Jurkat, Clone E6-1 (cell line): ENCODE measurements at regions not wholly inside any gene's neighbourhood (a gene's known extent, or its start where the extent isn't known, plus 50 kb on each side); places are given as distances from the start of the nearest gene placed in this dataset.
"Not testable (repeated sequence)": the region's sequence is repeated elsewhere in the genome, so short reads cannot be mapped to it uniquely, and the experiment has no call there.

Source experiments
- DNase-seq: peaks from one replicate; pipeline ENCODE4 v3.0.0-alpha.2; 2011; ENCODE audit warnings: low read depth, low spot score
- H3K4me3 ChIP-seq: 2 replicates; pipeline ENCODE4 v1.5.1; 2011; ENCODE audit warnings: mild to moderate bottlenecking, low read length, control low read depth, moderate library complexity

DNA sequence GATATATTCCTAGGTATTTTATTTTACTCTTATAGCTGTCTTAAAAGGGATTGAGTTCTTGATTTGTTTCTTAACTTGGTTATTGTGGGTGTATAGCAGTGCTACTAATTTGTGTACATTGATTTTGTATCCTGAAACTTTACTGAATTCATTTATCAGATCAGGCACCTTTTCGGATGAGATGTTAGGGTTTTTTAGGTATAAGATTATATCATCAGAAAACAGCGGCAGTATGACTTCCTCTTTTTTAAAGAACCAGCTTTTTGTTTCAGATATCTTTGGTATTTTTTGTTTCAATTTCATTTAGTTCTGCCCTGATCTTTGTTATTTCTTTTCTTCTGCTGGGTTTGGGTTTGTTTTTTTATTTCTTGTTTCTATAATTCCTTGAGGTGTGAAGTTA is 382.4 kb upstream of the ADGRB3 start:
- DNase-seq = no peak
- H3K4me3 ChIP-seq = no peak overlapping the region

GRCh38 chr6:68247782-68248181 is 387.3 kb upstream of the ADGRB3 start:
- H3K4me3 ChIP-seq = no peak overlapping the region
- no peak for DNase-seq

DNA sequence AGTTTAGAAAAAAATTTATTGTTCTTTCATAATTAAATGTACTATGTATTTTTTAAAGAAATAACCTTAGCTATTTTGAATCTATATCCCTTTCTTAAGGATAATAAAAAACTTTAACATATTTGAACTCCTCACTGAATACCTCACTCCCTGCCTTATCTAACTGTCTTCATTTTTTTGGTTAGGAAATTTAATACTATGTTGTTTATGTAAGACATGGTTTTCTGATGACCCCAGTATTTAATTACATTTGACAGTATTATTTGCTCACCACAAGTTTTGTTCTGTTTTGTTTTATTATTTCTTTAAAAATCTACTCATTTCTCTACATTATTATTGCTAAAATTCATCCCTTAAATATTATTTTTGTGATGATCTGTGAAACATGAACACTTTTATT is 394.4 kb upstream of the ADGRB3 start:
- no peak for DNase-seq
- H3K4me3 ChIP-seq = no peak overlapping the region

GRCh38 chr6:68239034-68239433 is 396.0 kb upstream of the ADGRB3 start:
- no peak overlapping the region for H3K4me3 ChIP-seq
- DNase-seq = no peak

- H3K4me3 ChIP-seq = no peak overlapping the region
- no peak for DNase-seq
These were observed 396.9 kb upstream of the ADGRB3 start for GRCh38 chr6:68238097-68238601.

DNA sequence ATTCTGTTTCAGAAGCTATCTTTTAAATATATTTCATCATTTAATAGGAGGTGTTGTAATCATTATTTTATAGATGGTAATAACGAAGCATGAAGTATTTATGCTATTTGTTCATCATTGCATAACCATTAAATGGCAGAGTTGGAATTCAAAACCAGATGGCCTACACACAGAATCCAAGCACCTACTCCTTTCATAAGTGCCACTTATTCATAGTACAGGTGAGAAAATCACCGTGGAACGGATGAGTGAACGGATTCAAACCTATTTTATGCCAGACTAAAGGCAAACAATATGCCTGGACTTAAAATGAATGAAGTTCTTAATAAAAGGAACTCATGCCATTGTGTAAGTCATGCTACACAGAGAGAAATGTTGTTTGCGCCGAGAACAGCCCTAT is 397.9 kb upstream of the ADGRB3 start:
- no peak for DNase-seq
- no peak overlapping the region for H3K4me3 ChIP-seq

DNA sequence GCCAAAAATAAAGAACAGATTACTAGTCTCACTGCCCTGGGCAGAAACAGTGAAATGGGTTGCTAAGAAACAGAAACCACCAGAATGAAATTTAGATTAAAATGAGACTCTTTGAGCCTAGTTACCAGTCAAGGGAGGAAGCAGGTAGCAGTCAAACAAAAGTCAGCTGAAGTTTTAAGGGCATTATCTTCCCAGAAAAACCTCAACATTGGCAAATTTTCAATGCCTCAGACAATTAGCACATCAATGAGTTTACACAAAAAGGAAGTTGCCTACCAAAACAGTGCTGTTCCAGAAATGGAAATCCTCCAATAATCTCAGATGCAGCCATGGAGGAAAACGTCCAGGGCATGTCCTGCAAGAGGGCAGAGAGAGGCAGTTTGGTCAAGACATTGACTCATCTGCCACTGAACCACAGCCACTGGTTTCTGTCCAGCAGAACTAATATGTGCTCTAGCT is 399.7 kb upstream of the ADGRB3 start:
- H3K4me3 ChIP-seq = no peak overlapping the region
- no peak for DNase-seq

DNA sequence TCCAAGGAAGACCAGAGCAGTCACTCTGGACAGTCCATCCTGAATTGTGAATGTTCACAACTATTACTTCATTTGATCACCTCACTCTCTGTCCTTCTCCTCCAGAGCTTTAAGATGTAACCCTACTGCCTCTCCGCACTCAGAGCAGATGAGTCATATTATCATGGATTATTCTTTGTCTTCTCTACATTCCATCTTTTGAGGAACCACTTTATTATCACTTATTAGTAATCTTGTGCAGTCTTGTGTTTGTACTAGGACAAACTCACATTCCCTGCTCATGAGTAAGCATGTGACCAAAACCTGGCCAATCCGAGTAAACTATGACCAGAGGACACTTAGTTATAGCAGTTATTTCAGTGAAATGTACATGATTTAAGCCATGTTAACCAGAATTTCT is 401.5 kb upstream of the ADGRB3 start:
- DNase-seq = no peak
- no peak overlapping the region for H3K4me3 ChIP-seq

- DNase-seq = no peak
- no peak overlapping the region for H3K4me3 ChIP-seq
These were observed 405.5 kb upstream of the ADGRB3 start for GRCh38 chr6:68229566-68229965.

GRCh38 chr6:68226460-68226859 is 408.6 kb upstream of the ADGRB3 start:
- no peak for DNase-seq
- no peak overlapping the region for H3K4me3 ChIP-seq

GRCh38 chr6:68225729-68226128 is 409.4 kb upstream of the ADGRB3 start:
- no peak overlapping the region for H3K4me3 ChIP-seq
- no peak for DNase-seq

DNA sequence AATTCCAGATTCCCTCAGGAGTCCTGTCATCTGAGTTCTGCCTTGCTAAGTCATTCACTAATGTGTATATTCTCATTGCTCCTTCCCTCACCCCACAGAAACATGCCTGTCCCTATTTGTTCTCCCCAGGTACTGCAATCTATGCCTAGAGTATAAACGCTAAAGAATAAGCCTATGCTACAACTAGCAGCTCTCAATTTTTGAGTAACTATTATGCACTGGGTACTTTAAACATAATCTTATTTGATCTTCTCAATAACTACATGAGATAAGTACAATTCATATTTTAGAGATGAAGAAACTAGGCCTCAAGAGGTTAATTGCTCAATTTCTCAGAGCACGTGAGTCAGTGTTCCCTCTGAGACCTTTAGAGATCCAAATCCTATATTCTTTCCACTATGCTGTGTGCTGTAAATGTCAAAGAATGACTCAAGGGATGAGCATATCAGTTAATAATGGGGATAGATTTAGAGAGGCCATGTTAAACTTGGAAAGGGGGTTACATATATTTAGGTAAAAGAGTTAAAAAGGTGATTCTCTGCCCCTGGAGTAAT is 423.8 kb upstream of the ADGRB3 start:
- DNase-seq = no peak
- no peak overlapping the region for H3K4me3 ChIP-seq

DNA sequence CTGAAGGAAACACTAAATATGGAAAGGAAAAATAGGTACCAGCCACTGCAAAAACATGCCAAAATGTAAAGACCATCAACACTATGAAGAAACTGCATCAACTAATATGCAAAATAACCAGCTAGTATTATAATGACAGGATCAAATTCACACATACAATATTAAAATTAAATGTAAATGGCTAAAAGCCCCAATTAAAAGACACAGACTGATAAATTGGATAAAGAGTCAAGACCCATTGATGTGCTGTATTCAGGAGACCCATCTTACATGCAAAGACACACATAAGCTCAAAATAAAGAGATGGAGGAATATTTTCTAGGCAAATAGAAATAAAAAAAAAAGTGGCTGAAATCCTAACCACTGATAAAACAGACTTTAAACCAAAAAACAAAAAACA is 427.5 kb upstream of the ADGRB3 start:
- not testable (repeated sequence) for DNase-seq, H3K4me3 ChIP-seq

- no peak for DNase-seq
- no peak overlapping the region for H3K4me3 ChIP-seq
These were observed 434.2 kb upstream of the ADGRB3 start for GRCh38 chr6:68200929-68201328.

DNA sequence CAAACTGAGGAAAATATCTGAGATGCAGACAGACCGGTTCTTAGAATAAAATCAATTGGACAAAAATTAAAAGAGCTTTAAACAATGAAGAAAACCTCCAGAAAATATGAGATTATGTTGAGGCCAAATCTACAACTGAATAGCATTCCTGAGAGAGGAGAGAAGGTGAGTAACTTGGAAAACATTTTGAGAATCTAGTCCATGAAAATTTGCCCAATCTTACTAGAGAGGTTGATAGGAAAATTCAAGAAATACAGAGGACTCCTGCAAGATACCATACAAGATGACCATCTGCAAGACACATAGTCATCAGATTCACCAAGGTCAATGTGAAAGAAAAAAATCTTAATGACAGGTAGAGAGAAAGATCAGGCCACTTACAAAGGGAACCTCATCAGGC is 437.7 kb upstream of the ADGRB3 start:
- H3K4me3 ChIP-seq = no peak overlapping the region
- no peak for DNase-seq

DNA sequence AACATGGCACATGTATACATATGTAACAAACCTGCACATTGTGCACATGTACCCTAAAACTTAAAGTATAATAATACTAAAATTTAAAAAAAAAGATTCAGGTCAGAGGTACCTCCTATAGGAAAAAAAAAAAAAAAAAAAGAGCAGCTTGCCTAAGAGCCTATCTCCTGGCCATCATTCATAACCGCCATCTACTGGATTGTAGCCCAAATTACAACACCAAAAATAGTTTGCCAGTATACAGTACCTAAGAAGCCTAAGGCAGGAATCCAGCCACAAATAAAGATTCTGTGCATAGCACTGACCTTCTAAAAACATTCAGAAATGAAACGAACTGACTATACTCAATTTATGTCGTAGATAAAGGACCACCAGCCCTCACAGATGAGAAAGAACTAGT is 438.4 kb upstream of the ADGRB3 start:
- no peak overlapping the region for H3K4me3 ChIP-seq

GRCh38 chr6:68195753-68196152 is 439.3 kb upstream of the ADGRB3 start:
- H3K4me3 ChIP-seq, DNase-seq: not testable (repeated sequence)

More for the DNA sequence above, 438.4 kb upstream of the ADGRB3 start:
- peak; percentile 45 for DNase-seq

DNA sequence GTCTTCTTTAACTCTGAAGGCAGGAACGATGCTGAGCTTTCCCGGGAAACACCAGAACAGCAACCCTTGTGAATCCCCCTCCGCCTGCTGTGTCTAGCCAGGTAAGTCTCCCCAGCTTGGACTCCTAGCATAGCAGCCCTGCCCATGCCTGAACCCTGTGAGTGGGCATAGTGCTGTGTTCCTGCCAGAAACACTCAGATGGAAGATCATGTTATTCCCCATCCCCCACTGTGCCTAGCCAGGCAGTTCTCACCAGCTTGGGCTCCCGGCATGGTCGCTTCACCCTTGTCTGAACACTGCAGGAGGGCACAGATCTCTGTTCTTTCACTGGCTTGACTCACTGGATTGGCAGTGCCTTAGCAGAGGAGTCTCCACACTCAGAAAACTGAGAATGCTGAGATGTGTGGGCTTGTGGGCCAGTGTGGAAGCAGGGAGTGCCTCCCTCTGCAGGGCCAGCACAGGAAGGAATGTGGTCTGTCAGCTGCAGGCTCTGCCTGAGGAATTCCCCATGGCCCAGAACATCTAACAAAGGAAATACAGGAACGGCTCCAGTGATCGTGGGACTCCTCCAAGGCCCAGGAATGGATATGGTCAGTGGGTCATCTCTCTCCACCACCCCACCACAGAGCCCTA is 440.1 kb upstream of the ADGRB3 start:
- H3K4me3 ChIP-seq = no peak overlapping the region
- no peak for DNase-seq

DNA sequence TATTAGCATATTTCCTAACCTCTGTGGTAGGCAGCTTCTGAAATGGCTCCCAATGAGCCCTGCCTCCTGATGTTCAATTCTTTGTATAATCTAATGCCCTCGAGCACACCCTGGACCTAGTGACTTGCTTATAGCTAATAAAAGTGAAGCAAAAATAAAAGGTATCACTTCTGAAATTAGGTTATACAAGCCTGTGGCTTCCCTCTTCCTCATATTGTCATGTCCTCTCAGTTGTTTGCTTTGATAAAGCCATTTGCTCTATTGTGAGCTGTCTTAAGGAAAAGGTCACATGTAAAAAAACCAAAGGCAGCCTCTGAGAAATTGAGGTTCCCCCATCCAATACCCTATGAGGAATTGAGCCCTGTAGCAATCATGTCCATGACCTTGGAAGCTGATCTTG is 442.1 kb upstream of the ADGRB3 start:
- DNase-seq = no peak

GRCh38 chr6:68189217-68189815 is 445.8 kb upstream of the ADGRB3 start:
- no peak overlapping the region for H3K4me3 ChIP-seq
- no peak for DNase-seq

More for the DNA sequence above, 442.1 kb upstream of the ADGRB3 start:
- H3K4me3 ChIP-seq = no peak overlapping the region

DNA sequence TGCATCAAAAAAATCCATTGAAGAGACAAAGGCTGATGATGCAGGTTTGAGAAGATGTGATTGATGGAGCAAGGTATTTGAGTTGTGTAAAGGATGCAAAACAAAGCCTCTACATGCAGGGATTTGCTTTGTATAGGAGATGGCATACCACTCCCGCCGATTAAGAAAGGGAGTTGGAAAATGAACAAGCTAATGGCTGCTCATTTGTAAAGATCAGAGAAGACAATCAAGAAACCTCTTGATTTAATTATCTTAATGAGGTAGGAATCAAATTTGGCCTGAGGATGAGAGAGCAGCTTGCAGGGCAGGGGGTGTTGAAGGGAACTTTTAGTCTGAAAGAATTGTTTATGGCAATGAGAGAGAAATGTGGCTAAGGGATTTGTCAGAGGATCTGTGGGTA is 448.2 kb upstream of the ADGRB3 start:
- H3K4me3 ChIP-seq = no peak overlapping the region
- DNase-seq = no peak
